ENCODE measurements at regions not wholly inside any gene's neighbourhood (a gene's known extent, or its start where the extent isn't known, plus 50 kb on each side); places are given as distances from the start of the nearest gene placed in this dataset.

DNA sequence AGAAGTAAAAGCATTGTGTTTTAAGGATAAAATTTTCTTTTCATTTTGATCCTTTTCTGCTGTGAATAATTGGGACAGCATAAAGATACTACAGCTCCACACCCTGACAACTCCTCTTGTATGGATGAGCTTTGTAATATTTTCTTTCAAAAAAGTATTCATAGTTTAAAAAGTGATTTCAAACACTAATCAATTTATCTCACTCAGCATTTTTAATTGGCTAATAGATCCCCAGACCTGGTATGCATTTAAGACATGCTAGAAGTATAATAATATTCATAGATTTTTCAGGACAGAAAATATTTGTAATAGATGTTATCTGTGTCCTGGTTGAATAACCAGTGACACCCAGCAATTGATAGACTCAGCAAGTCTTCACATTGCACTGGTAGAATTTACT, 510.7 kb downstream of the RIT2 start:
- no peak for DNase-seq (ENCODE audit: low read depth, low spot score)
- TF ChIP-seq, protein P1, sequence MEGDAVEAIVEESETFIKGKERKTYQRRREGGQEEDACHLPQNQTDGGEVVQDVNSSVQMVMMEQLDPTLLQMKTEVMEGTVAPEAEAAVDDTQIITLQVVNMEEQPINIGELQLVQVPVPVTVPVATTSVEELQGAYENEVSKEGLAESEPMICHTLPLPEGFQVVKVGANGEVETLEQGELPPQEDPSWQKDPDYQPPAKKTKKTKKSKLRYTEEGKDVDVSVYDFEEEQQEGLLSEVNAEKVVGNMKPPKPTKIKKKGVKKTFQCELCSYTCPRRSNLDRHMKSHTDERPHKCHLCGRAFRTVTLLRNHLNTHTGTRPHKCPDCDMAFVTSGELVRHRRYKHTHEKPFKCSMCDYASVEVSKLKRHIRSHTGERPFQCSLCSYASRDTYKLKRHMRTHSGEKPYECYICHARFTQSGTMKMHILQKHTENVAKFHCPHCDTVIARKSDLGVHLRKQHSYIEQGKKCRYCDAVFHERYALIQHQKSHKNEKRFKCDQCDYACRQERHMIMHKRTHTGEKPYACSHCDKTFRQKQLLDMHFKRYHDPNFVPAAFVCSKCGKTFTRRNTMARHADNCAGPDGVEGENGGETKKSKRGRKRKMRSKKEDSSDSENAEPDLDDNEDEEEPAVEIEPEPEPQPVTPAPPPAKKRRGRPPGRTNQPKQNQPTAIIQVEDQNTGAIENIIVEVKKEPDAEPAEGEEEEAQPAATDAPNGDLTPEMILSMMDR (IDR thresholded peaks at IDR 0.05; ENCODE audit: low read depth, low read length): no peak
- in situ Hi-C loops (cut with HindIII; ENCODE audit: low sequenced_read_pairs): no loop called here
- H3K4me3 ChIP-seq (ENCODE audit: low read depth, low read length): no peak overlapping the region

DNA sequence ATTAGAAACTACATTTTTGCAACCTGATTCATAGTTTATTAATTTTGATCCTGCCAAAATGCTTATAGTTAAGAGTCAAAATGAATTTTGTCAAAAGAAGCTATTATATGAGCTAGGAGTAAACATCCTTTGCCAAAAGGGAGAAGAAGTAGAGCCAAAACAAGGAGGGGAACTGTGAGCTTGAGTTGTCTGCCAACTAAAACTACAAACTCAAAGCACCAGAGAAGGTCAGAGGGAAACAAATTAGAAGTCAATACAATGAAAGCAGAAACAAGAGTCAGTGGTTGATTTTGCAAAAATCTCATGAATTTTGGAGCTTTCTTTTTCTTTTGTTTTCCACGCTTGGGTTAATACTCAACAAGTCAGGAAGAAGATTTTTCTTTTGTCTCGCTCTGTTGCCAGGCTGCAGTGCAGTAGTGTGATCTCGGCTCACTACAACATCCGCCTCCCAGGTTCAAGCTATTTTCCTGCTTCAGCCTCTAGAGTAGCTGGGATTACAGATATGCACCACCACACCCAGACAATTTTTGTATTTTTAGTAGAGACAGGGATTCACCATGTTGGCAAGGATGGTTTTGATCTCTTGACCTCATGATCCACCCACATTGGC, 508.5 kb downstream of the RIT2 start:
- in situ Hi-C loops (cut with HindIII; ENCODE audit: low sequenced_read_pairs): no loop called here
- no peak overlapping the region for H3K4me3 ChIP-seq (ENCODE audit: low read depth, low read length)
- DNase-seq (ENCODE audit: low read depth, low spot score): no peak
- TF ChIP-seq, protein P1 (IDR thresholded peaks at IDR 0.05; ENCODE audit: low read depth, low read length): no peak

DNA sequence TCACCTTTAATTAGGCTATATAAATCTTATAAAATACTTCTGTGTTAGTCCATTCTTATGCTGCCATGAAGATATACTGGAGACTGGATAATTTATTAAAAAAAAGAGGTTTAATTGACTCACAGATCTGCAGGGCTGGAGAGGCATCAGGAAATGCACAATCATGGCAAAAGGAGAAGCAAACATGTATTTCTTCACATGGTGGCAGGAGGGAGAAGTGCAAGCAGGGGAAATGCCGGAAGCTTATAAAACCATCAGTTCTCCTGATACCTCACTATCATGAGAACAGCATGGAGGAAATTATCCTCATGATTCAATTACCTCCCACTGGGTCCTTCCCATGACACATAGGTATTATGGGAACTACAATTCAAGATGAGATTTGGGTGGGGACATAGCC, 504.4 kb downstream of the RIT2 start:
- in situ Hi-C loops (cut with HindIII; ENCODE audit: low sequenced_read_pairs): no loop called here
- H3K4me3 ChIP-seq (ENCODE audit: low read depth, low read length): no peak overlapping the region
- TF ChIP-seq, protein P1 (IDR thresholded peaks at IDR 0.05; ENCODE audit: low read depth, low read length): no peak
- no peak for DNase-seq (ENCODE audit: low read depth, low spot score)

DNA sequence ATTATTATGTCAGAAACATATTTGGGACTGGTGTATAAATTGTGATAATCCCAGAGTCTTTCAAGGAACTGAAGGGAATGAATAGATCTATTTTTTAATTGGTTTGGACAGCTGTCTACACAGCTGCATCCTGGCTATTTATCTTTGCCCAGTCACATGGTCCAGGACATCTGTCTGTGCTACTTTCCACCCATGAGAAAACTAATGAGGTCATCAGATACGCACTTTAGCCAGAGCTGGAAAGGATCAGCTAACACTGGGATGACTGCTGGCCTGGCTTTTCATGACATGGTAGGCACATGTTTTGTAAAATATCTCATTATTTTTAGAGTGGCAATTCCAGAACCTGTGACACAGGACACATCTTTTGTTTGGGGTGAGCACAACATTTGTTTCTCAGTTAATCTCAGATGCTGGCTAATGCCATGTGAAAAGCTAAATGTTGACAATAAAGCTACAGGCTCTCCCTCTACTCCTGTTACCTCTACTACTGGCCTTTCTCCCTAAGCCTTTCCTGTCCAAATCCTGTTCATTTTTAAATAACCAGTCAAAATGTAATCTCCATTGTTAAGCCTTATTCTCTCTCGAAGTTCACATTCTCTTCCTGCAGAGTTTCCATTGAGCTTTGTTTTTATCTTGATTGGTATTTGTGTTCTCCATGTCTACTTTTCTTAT, 500.7 kb downstream of the RIT2 start:
- in situ Hi-C loops (cut with HindIII; ENCODE audit: low sequenced_read_pairs): no loop called here
- H3K4me3 ChIP-seq (ENCODE audit: low read depth, low read length): no peak overlapping the region
- no peak for DNase-seq (ENCODE audit: low read depth, low spot score)
- TF ChIP-seq, protein P1 (IDR thresholded peaks at IDR 0.05; ENCODE audit: low read depth, low read length): no peak

DNA sequence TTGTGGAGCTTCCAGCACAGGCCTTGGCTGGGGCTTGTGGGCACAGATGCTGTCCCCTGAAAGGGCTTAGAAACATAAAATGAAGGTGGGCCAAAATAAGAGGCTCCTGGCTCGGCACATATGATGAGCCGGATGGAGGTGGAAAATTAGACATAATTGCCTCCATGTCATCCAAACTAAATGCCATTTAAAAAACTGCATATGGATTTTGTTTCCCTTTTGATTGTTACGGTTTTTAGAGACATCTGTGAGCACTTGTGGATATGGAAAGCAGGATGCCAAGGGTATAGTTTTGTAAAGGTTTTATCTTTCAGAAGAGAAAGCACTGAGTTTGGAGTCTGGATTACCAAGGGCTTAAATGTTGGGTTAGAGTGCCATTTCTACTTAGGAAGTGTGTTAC, 498.3 kb downstream of the RIT2 start:
- TF ChIP-seq, protein P1 (IDR thresholded peaks at IDR 0.05; ENCODE audit: low read depth, low read length): no peak
- H3K4me3 ChIP-seq (ENCODE audit: low read depth, low read length): no peak overlapping the region
- DNase-seq (ENCODE audit: low read depth, low spot score): no peak
- in situ Hi-C loops (cut with HindIII; ENCODE audit: low sequenced_read_pairs): no loop called here

DNA sequence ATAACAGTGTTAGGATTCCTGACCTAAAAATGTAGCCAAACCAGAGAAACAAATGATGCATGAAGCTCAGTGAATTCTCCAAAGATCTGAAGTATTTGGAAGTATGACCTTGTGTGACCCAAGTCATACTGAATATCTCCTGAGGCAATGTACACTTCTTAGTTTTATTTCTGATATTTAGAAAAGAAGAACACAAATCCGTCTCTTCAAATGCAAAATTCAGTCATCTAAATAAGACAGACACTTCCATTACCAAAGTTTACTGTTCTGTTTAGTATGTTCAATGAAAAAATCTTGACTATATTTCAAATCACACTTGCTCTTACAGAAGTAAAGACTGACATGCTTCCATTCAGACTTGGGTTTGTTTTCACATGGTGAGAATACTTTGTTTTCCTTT, 495.7 kb downstream of the RIT2 start:
- H3K4me3 ChIP-seq (ENCODE audit: low read depth, low read length): no peak overlapping the region
- TF ChIP-seq, protein P1 (IDR thresholded peaks at IDR 0.05; ENCODE audit: low read depth, low read length): no peak
- no peak for DNase-seq (ENCODE audit: low read depth, low spot score)
- in situ Hi-C loops (cut with HindIII; ENCODE audit: low sequenced_read_pairs): no loop called here

Data from astrocyte of the spinal cord (primary cell).